OCI-LY7 (cell line): ENCODE measurements at regions not wholly inside any gene's neighbourhood (a gene's known extent, or its start where the extent isn't known, plus 50 kb on each side); places are given as distances from the start of the nearest gene placed in this dataset.

Experiments
- BruUV-seq: library from RNA; stranded (reverse); fragments of 400-500 nt; replicated peaks from 2 replicates; lab custom pipeline; 2021; lab: Mats Ljungman, UMichigan
- CTCF ChIA-PET: fragments of 300-600 bp; sonication (Branson Sonifier 250); formaldehyde crosslinking; loops from one replicate; lab custom pipeline; 2022; ENCODE audit warnings: antibody characterized with exemption; ENCODE audit not compliant: unreplicated experiment; lab: Charles Lee
- POLR2A ChIA-PET: fragments of 300-600 bp; sonication (Branson Sonifier 250); formaldehyde crosslinking; loops from one replicate; lab custom pipeline; 2022; ENCODE audit warnings: antibody characterized with exemption; lab: Charles Lee
- DNase-seq: peaks from one replicate; pipeline ENCODE4 v3.0.0-alpha.2; 2015; ENCODE audit warnings: low spot score
- H2AFZ ChIP-seq: fragments of 200-600 bp; sonication (generic), shearing (Covaris generic); 2 replicates; pipeline ENCODE4 v1.6.1; 2014; ENCODE audit warnings: mild to moderate bottlenecking, antibody characterized with exemption, low read length, moderate library complexity
- H3K27ac ChIP-seq: fragments of 200-600 bp; sonication (generic); 2 replicates; pipeline ENCODE4 v1.5.1; 2014; ENCODE audit warnings: mixed run types, low read depth, mild to moderate bottlenecking, moderate library complexity, low read length, inconsistent platforms; ENCODE audit not compliant: poor library complexity, severe bottlenecking
- H3K36me3 ChIP-seq: fragments of 200-600 bp; sonication (generic); 2 replicates; pipeline ENCODE4 v1.6.1; 2014; ENCODE audit warnings: mild to moderate bottlenecking, antibody characterized with exemption, low read length, moderate library complexity, mixed read lengths; ENCODE audit not compliant: insufficient read depth
- H3K4me1 ChIP-seq: fragments of 200-600 bp; sonication (generic); 2 replicates; pipeline ENCODE4 v1.5.1; 2014; ENCODE audit warnings: mild to moderate bottlenecking, low read length; ENCODE audit not compliant: insufficient read depth, poor library complexity, severe bottlenecking
- H3K4me2 ChIP-seq: fragments of 200-600 bp; sonication (generic); 2 replicates; pipeline ENCODE4 v1.6.1; 2014; ENCODE audit warnings: mild to moderate bottlenecking, low read length
- H3K4me3 ChIP-seq: fragments of 200-600 bp; sonication (generic); 2 replicates; pipeline ENCODE4 v1.5.1; 2014; ENCODE audit warnings: mild to moderate bottlenecking, low read depth, low read length; ENCODE audit not compliant: poor library complexity, severe bottlenecking
- H3K79me2 ChIP-seq: fragments of 200-600 bp; sonication (generic); 2 replicates; pipeline ENCODE4 v1.6.1; 2016; ENCODE audit warnings: low read depth, mild to moderate bottlenecking, low read length, moderate library complexity, mixed read lengths; ENCODE audit not compliant: insufficient read depth
- H3K9me2 ChIP-seq: fragments of 200-600 bp; sonication (generic); 2 replicates; pipeline ENCODE4 v1.6.1; 2016; ENCODE audit warnings: mild to moderate bottlenecking, low read length, mixed read lengths; ENCODE audit not compliant: insufficient read depth
- H3K9me3 ChIP-seq: fragments of 200-600 bp; sonication (generic); 2 replicates; pipeline ENCODE4 v1.6.1; 2014; ENCODE audit warnings: mild to moderate bottlenecking, mixed run types, low read length, mixed read lengths
- H4K20me1 ChIP-seq: fragments of 200-600 bp; sonication (generic); 2 replicates; pipeline ENCODE4 v1.6.1; 2014; ENCODE audit warnings: mild to moderate bottlenecking, antibody characterized with exemption, low read length, moderate library complexity, mixed read lengths; ENCODE audit not compliant: insufficient read depth
- CTCF ChIP-seq: fragments of 200-600 bp; sonication (generic); conservative IDR thresholded peaks from 2 replicates; pipeline ENCODE4 v1.5.1; 2014; ENCODE audit warnings: mild to moderate bottlenecking, antibody characterized with exemption, low read length, moderate library complexity, mixed read lengths
- EZH2phosphoT487 ChIP-seq: fragments of 200-600 bp; sonication (generic); IDR thresholded peaks from 2 replicates; pipeline ENCODE4 v1.6.1; 2018; ENCODE audit warnings: low read depth, borderline replicate concordance, mild to moderate bottlenecking, mixed run types, antibody characterized with exemption, low read length, moderate library complexity, mixed read lengths
- intact Hi-C: fragments of 100-400 bp; cut with micrococcal nuclease; formaldehyde crosslinking; loops from one replicate; pipeline ENCODE4 v1.10.0; 2022; ENCODE audit not compliant: unreplicated experiment

- ChIA-PET POLR2A (no interaction called here), CTCF (no interaction called here)
- no peak for DNase-seq
- Histone ChIP-seq H3K79me2 (no peaks in the 10 kb centered on the region), H3K4me3 (no peak overlapping the region), H3K4me1 (no peaks in the 10 kb centered on the region), H3K4me2 (no peak overlapping the region), H3K9me3 (no peaks in the 10 kb centered on the region), H3K27ac (no peak overlapping the region), H2AFZ (no peak overlapping the region), H4K20me1 (no peaks in the 10 kb centered on the region), H3K36me3 (no peaks in the 10 kb centered on the region), H3K9me2 (no peaks in the 10 kb centered on the region)
- BruUV-seq: no TSS peak
- intact Hi-C loops: no loop called here
- no peak for TF ChIP-seq CTCF
- TF ChIP-seq EZH2phosphoT487: no peak
Measured at GRCh38 chr16:85366031-85366763, 246.9 kb upstream of the GSE1 start.

GRCh38 chr16:85367485-85367884 lies 245.6 kb upstream of the GSE1 start:
- H3K36me3 ChIP-seq: no peaks in the 10 kb centered on the region
- no peak overlapping the region for H3K4me2 ChIP-seq
- DNase-seq: no peak
- TF ChIP-seq CTCF (no peak), EZH2phosphoT487 (no peak)
- H2AFZ ChIP-seq: no peak overlapping the region
- no peaks in the 10 kb centered on the region for H3K9me2 ChIP-seq
- H3K79me2 ChIP-seq: no peaks in the 10 kb centered on the region
- no peak overlapping the region for H3K4me3 ChIP-seq
- no peaks in the 10 kb centered on the region for H3K4me1 ChIP-seq
- CTCF ChIA-PET: no interaction called here
- no peaks in the 10 kb centered on the region for H3K9me3 ChIP-seq
- H4K20me1 ChIP-seq: no peaks in the 10 kb centered on the region
- POLR2A ChIA-PET: interaction anchor here (0.7 kb wide), 1 partner anchor 165 kb away, joined by 4 read pairs; no protein-coding TSS in a partner anchor
- no peak overlapping the region for H3K27ac ChIP-seq
- no TSS peak for BruUV-seq
- intact Hi-C loops: no loop called here

GRCh38 chr16:85369060-85369459 lies 244.1 kb upstream of the GSE1 start:
- H3K9me2 ChIP-seq: no peaks in the 10 kb centered on the region
- ChIA-PET CTCF (no interaction called here), POLR2A (no interaction called here)
- H2AFZ ChIP-seq: no peak overlapping the region
- no peaks in the 10 kb centered on the region for H3K36me3 ChIP-seq
- intact Hi-C loops: no loop called here
- H3K4me3 ChIP-seq: no peak overlapping the region
- no peak overlapping the region for H3K27ac ChIP-seq
- DNase-seq: no peak
- H3K4me1 ChIP-seq: no peaks in the 10 kb centered on the region
- no peaks in the 10 kb centered on the region for H4K20me1 ChIP-seq
- H3K4me2 ChIP-seq: no peak overlapping the region
- TF ChIP-seq CTCF (no peak), EZH2phosphoT487 (no peak)
- no TSS peak for BruUV-seq
- no peaks in the 10 kb centered on the region for H3K9me3 ChIP-seq
- H3K79me2 ChIP-seq: no peaks in the 10 kb centered on the region
